Sigmoid colon (tissue), 6 donors: ENCODE measurements at regions not wholly inside any gene's neighbourhood (a gene's known extent, or its start where the extent isn't known, plus 50 kb on each side); places are given as distances from the start of the nearest gene placed in this dataset.

ENCODE experiments used
- DNase-seq: peaks from one replicate; pipeline ENCODE4 v3.0.0-alpha.2; 2019
- H3K27ac ChIP-seq, 4 donors: fragments of 200-600 bp; sonication (generic); one replicate each; pipeline ENCODE4 v1.5.1; 2016 to 2019; ENCODE audit warnings: mild to moderate bottlenecking in 1 of 4
- H3K27me3 ChIP-seq, 3 donors: fragments of 200-600 bp; sonication (generic); one replicate each; pipeline ENCODE4 v1.5.1; 2019; ENCODE audit warnings: mild to moderate bottlenecking in 1 of 3
- H3K36me3 ChIP-seq, 4 donors: fragments of 200-600 bp; sonication (generic); one replicate each; pipeline ENCODE4 v1.5.1; 2016 to 2019
- H3K4me1 ChIP-seq, 4 donors: fragments of 200-600 bp; sonication (generic); one replicate each; pipeline ENCODE4 v1.5.1; 2017 to 2019
- H3K4me3 ChIP-seq, 4 donors: fragments of 200-600 bp; sonication (generic); one replicate each; pipeline ENCODE4 v1.5.1; 2017 to 2019; ENCODE audit warnings: mild to moderate bottlenecking in 2 of 4, moderate library complexity in 1 of 4
- H3K9me3 ChIP-seq, 4 donors: fragments of 200-600 bp in 3 of 4; sonication (generic) in 3 of 4; one replicate each; pipeline versions ENCODE4 v1.5.1 to v1.6.1; 2013 to 2019
- CTCF ChIP-seq, 4 experiments: fragments of 450-650 bp in 3 of 4; fragments of 200-600 bp in 1 of 4; IDR thresholded peaks; one replicate each; pipeline ENCODE4 v1.5.1; 2016 to 2019; ENCODE audit warnings: antibody characterized with exemption in 4 of 4, mild to moderate bottlenecking in 3 of 4, moderate library complexity in 2 of 4
- EP300 ChIP-seq, 4 donors: sonication (generic); formaldehyde crosslinking; IDR thresholded peaks; one replicate each; pipeline ENCODE4 v1.6.1; 2017; ENCODE audit warnings: antibody characterized with exemption in 4 of 4
- POLR2A ChIP-seq, 2 donors: fragments of 450-650 bp; IDR thresholded peaks; one replicate each; pipeline ENCODE4 v1.6.1; 2016; ENCODE audit warnings: antibody characterized with exemption in 2 of 2, mild to moderate bottlenecking in 2 of 2, moderate library complexity in 2 of 2
- POLR2AphosphoS5 ChIP-seq, 4 donors: sonication (generic); formaldehyde crosslinking; IDR thresholded peaks; one replicate each; pipeline ENCODE4 v1.6.1; 2017; ENCODE audit warnings: antibody characterized with exemption in 4 of 4
- WGBS, 2 donors: extraction: QIAGEN DNeasy Blood & Tissue Kit; methylation state at CpG; one replicate each; pipeline ENCODE4 v1.1.7; 2013; 5-methylcytosine and 5-hydroxymethylcytosine counted together
- intact Hi-C: fragments of 100-400 bp; cut with DNase I; formaldehyde crosslinking; loops from one replicate; pipeline ENCODE4 v1.15.1; 2023
- donor health status: healthy with polysubstance abuse.
- donor health status: healthy.

GRCh38 chr2:220315098-220315823 is 687.8 kb downstream of the SLC4A3 start:
- 78 to 84% methylated on average over 4 of the region's 4 CpGs for WGBS, 2 donors
- DNase-seq: no peak
- Histone ChIP-seq H3K27ac (no peak overlapping the region), H3K9me3 (no peaks in the 10 kb centered on the region), H3K36me3 (no peaks in the 10 kb centered on the region), H3K27me3 (no peaks in the 10 kb centered on the region), H3K4me1 (no peaks in the 10 kb centered on the region), H3K4me3 (no peak overlapping the region)
- intact Hi-C loops: no loop called here
- no peak for TF ChIP-seq EP300 (IDR thresholded peaks at IDR 0.05)
- no peak for TF ChIP-seq POLR2AphosphoS5 (IDR thresholded peaks at IDR 0.05)
- TF ChIP-seq CTCF (IDR thresholded peaks at IDR 0.05): no peak
- TF ChIP-seq POLR2A (IDR thresholded peaks at IDR 0.05): no peak

GRCh38 chr2:220318037-220318436 is 690.6 kb downstream of the SLC4A3 start:
- H3K9me3 ChIP-seq: no peaks in the 10 kb centered on the region
- TF ChIP-seq EP300 (IDR thresholded peaks at IDR 0.05): no peak
- no peak for TF ChIP-seq CTCF (IDR thresholded peaks at IDR 0.05)
- TF ChIP-seq POLR2A (IDR thresholded peaks at IDR 0.05): no peak
- no peak for TF ChIP-seq POLR2AphosphoS5 (IDR thresholded peaks at IDR 0.05)
- H3K36me3 ChIP-seq: no peaks in the 10 kb centered on the region
- WGBS, 2 donors: 65 to 73% methylated on average over 2 of the region's 2 CpGs
- no peaks in the 10 kb centered on the region for H3K27me3 ChIP-seq
- intact Hi-C loops: no loop called here
- H3K4me1 ChIP-seq: no peaks in the 10 kb centered on the region
- no peak overlapping the region for H3K4me3 ChIP-seq
- no peak overlapping the region for H3K27ac ChIP-seq
- DNase-seq: no peak

- Histone ChIP-seq H3K27ac (no peak overlapping the region), H3K36me3 (no peaks in the 10 kb centered on the region), H3K4me3 (no peak overlapping the region), H3K9me3 (no peaks in the 10 kb centered on the region), H3K4me1 (no peaks in the 10 kb centered on the region), H3K27me3 (no peaks in the 10 kb centered on the region)
- intact Hi-C loops: no loop called here
- no peak for DNase-seq
- 24 to 40% methylated on average over 1 of the region's 1 CpG for WGBS, 2 donors
- TF ChIP-seq CTCF (IDR thresholded peaks at IDR 0.05): no peak
- TF ChIP-seq POLR2AphosphoS5 (IDR thresholded peaks at IDR 0.05): no peak
- TF ChIP-seq POLR2A (IDR thresholded peaks at IDR 0.05): no peak
- no peak for TF ChIP-seq EP300 (IDR thresholded peaks at IDR 0.05)
Measured at GRCh38 chr2:220318508-220318907, 691.1 kb downstream of the SLC4A3 start.

- Histone ChIP-seq H3K4me3 (no peak overlapping the region), H3K27ac (no peak overlapping the region), H3K27me3 (no peaks in the 10 kb centered on the region), H3K4me1 (no peaks in the 10 kb centered on the region), H3K9me3 (no peaks in the 10 kb centered on the region), H3K36me3 (no peaks in the 10 kb centered on the region)
- 69 to 76% methylated on average over 2 of the region's 2 CpGs for WGBS, 2 donors
- no peak for DNase-seq
- intact Hi-C loops: no loop called here
- TF ChIP-seq POLR2AphosphoS5 (IDR thresholded peaks at IDR 0.05) (no peak), EP300 (IDR thresholded peaks at IDR 0.05) (no peak), CTCF (IDR thresholded peaks at IDR 0.05) (no peak), POLR2A (IDR thresholded peaks at IDR 0.05) (no peak)
Measured at GRCh38 chr2:220320326-220320725, 692.9 kb downstream of the SLC4A3 start.

- no peak for DNase-seq
- Histone ChIP-seq H3K36me3 (no peaks in the 10 kb centered on the region), H3K4me1 (no peaks in the 10 kb centered on the region), H3K27me3 (no peaks in the 10 kb centered on the region), H3K27ac (no peak overlapping the region), H3K9me3 (peaks cover 0 to 2% (median under 1%) of the 10 kb centered on the region in 4 donors), H3K4me3 (no peak overlapping the region)
- 78 to 83% methylated on average over 1 of the region's 1 CpG for WGBS, 2 donors
- no peak for TF ChIP-seq EP300 (IDR thresholded peaks at IDR 0.05)
- no peak for TF ChIP-seq CTCF (IDR thresholded peaks at IDR 0.05)
- no peak for TF ChIP-seq POLR2AphosphoS5 (IDR thresholded peaks at IDR 0.05)
- TF ChIP-seq POLR2A (IDR thresholded peaks at IDR 0.05): no peak
- intact Hi-C loops: no loop called here
Measured at GRCh38 chr2:220332886-220333285, 705.5 kb downstream of the SLC4A3 start.
